IMR-90 (cell line): ENCODE measurements at regions not wholly inside any gene's neighbourhood (a gene's known extent, or its start where the extent isn't known, plus 50 kb on each side); places are given as distances from the start of the nearest gene placed in this dataset.

Experiments
- ATAC-seq: fragments of 200-7000 bp; cut with Tn5 transposase; 2 replicates; pipeline ENCODE4 v1.9.1; 2020; ENCODE audit warnings: low read depth, mild to moderate bottlenecking, moderate library complexity
- BruUV-seq: library from RNA; stranded (reverse); fragments of 400-500 nt; replicated peaks from 2 replicates; lab custom pipeline; 2021; lab: Mats Ljungman, UMichigan
- CTCF ChIA-PET: fragments of 300-600 bp; formaldehyde crosslinking; extraction: SDS; loops from one replicate; lab custom pipeline; 2021; ENCODE audit warnings: antibody characterized with exemption; lab: Yijun Ruan, JAX
- POLR2A ChIA-PET: fragments of 300-600 bp; sonication (Branson Sonifier 250); formaldehyde crosslinking; loops from one replicate; lab custom pipeline; 2022; ENCODE audit warnings: antibody characterized with exemption; ENCODE audit not compliant: unreplicated experiment; lab: Charles Lee
- DNase-seq: peaks from one replicate; pipeline ENCODE4 v3.0.0; 2013
- H2AFZ ChIP-seq: replicated peaks from 2 replicates; pipeline ENCODE3; 2013; ENCODE audit warnings: low read length, mild to moderate bottlenecking; ENCODE audit not compliant: poor library complexity
- H2AK5ac ChIP-seq: 2 replicates; pipeline ENCODE4 v1.6.1; 2013; ENCODE audit warnings: low read depth, low read length, inconsistent platforms
- H2AK9ac ChIP-seq: replicated peaks from 2 replicates; pipeline ENCODE3; 2013; ENCODE audit warnings: mild to moderate bottlenecking, low read depth, low read length, moderate library complexity; ENCODE audit not compliant: poor library complexity
- H2BK120ac ChIP-seq: 2 replicates; pipeline ENCODE4 v1.6.1; 2013; ENCODE audit warnings: low read depth, low read length, inconsistent platforms
- H2BK15ac ChIP-seq: 3 replicates; pipeline ENCODE4 v1.6.1; 2013; ENCODE audit warnings: low read depth, low read length, inconsistent platforms
- H2BK20ac ChIP-seq: 2 replicates; pipeline ENCODE4 v1.6.1; 2013; ENCODE audit warnings: low read depth, mild to moderate bottlenecking, inconsistent platforms, low read length, moderate library complexity
- H2BK5ac ChIP-seq: 2 replicates; pipeline ENCODE4 v1.6.1; 2013; ENCODE audit warnings: mild to moderate bottlenecking, low read depth, low read length, inconsistent platforms; ENCODE audit not compliant: poor library complexity, severe bottlenecking
- H3K14ac ChIP-seq: replicated peaks from 2 replicates; pipeline ENCODE4 v1.6.1; 2013; ENCODE audit warnings: low read depth, low read length, inconsistent platforms
- H3K18ac ChIP-seq: 2 replicates; pipeline ENCODE4 v1.6.1; 2013; ENCODE audit warnings: low read depth, low read length, control low read depth
- H3K23ac ChIP-seq: 2 replicates; pipeline ENCODE4 v1.6.1; 2013; ENCODE audit warnings: low read depth, low read length, inconsistent platforms
- H3K27ac ChIP-seq: 2 replicates; pipeline ENCODE4 v1.5.1; 2013; ENCODE audit warnings: mild to moderate bottlenecking, control low read depth, low read length; ENCODE audit not compliant: insufficient read depth
- H3K27me3 ChIP-seq: 2 replicates; pipeline ENCODE4 v1.6.1; 2013; ENCODE audit warnings: low read length; ENCODE audit not compliant: control insufficient read depth, insufficient read depth
- H3K36me3 ChIP-seq: 2 replicates; pipeline ENCODE4 v1.6.1; 2013; ENCODE audit warnings: low read length, mixed read lengths; ENCODE audit not compliant: control insufficient read depth, insufficient read depth
- H3K4ac ChIP-seq: 2 replicates; pipeline ENCODE4 v1.6.1; 2013; ENCODE audit warnings: low read depth, low read length, inconsistent platforms
- H3K4me1 ChIP-seq: 2 replicates; pipeline ENCODE4 v1.6.1; 2013; ENCODE audit warnings: low read length, mixed read lengths; ENCODE audit not compliant: control insufficient read depth, insufficient read depth
- H3K4me2 ChIP-seq: 2 replicates; pipeline ENCODE4 v1.6.1; 2013; ENCODE audit warnings: low read depth, mild to moderate bottlenecking, control low read depth, low read length, moderate library complexity
- H3K4me3 ChIP-seq: 2 replicates; pipeline ENCODE4 v1.5.1; 2013; ENCODE audit warnings: low read depth, mild to moderate bottlenecking, control low read depth, low read length, moderate library complexity; ENCODE audit not compliant: insufficient read depth
- H3K56ac ChIP-seq: 2 replicates; pipeline ENCODE4 v1.6.1; 2013; ENCODE audit warnings: low read length, inconsistent platforms; ENCODE audit not compliant: insufficient read depth; ENCODE audit errors: extremely low read depth
- H3K79me1 ChIP-seq, 2 experiments: 2 replicates each; pipeline ENCODE4 v1.6.1; 2013; ENCODE audit warnings: low read length in 2 of 2, inconsistent platforms in 1 of 2, low read depth in 1 of 2
- H3K9ac ChIP-seq: 2 replicates; pipeline ENCODE4 v1.6.1; 2013; ENCODE audit warnings: low read depth, low read length, control low read depth
- H3K9me1 ChIP-seq: 2 replicates; pipeline ENCODE4 v1.6.1; 2013; ENCODE audit warnings: low read length, inconsistent platforms; ENCODE audit not compliant: insufficient read depth
- H3K9me3 ChIP-seq: 2 replicates; pipeline ENCODE4 v1.6.1; 2013; ENCODE audit warnings: low read length; ENCODE audit not compliant: control insufficient read depth, insufficient read depth
- H4K20me1 ChIP-seq: 2 replicates; pipeline ENCODE4 v1.6.1; 2013; ENCODE audit warnings: low read length, inconsistent platforms; ENCODE audit not compliant: insufficient read depth
- H4K5ac ChIP-seq: 2 replicates; pipeline ENCODE4 v1.6.1; 2013; ENCODE audit warnings: mild to moderate bottlenecking, low read depth, low read length, control low read depth
- H4K8ac ChIP-seq, 2 experiments: 2 replicates each; pipeline ENCODE4 v1.6.1; 2013; ENCODE audit warnings: low read depth in 2 of 2, low read length in 2 of 2, control low read depth in 1 of 2, inconsistent platforms in 1 of 2
- H4K91ac ChIP-seq: 2 replicates; pipeline ENCODE4 v1.6.1; 2013; ENCODE audit warnings: low read depth, low read length, inconsistent platforms; ENCODE audit not compliant: insufficient read depth
- BHLHE40 ChIP-seq: fragments of 150-350 bp; IDR thresholded peaks from 2 replicates; pipeline ENCODE4 v1.6.1; 2016; ENCODE audit warnings: mild to moderate bottlenecking, low read depth, low read length
- CEBPB ChIP-seq: IDR thresholded peaks from 2 replicates; pipeline ENCODE4 v1.6.1; 2012; ENCODE audit warnings: low read depth, low read length, improper control_type of control experiment
- CHD1 ChIP-seq: IDR thresholded peaks from 2 replicates; pipeline ENCODE4 v1.6.1; 2012; ENCODE audit warnings: low read depth, low read length, improper control_type of control experiment
- FOS ChIP-seq: fragments of 150-350 bp; IDR thresholded peaks from 2 replicates; pipeline ENCODE4 v1.6.1; 2016; ENCODE audit warnings: low read depth, low read length
- MAFK ChIP-seq: IDR thresholded peaks from 2 replicates; pipeline ENCODE4 v1.6.1; 2012; ENCODE audit warnings: low read depth, low read length, improper control_type of control experiment
- MAZ ChIP-seq: IDR thresholded peaks from 2 replicates; pipeline ENCODE4 v1.6.1; 2012; ENCODE audit warnings: low read depth, mild to moderate bottlenecking, low read length, improper control_type of control experiment, moderate library complexity, borderline replicate concordance
- MXI1 ChIP-seq: IDR thresholded peaks from 2 replicates; pipeline ENCODE4 v1.6.1; 2012; ENCODE audit warnings: low read depth, mild to moderate bottlenecking, low read length, moderate library complexity, borderline replicate concordance
- NFE2L2 ChIP-seq: fragments of 150-350 bp; IDR thresholded peaks from 2 replicates; pipeline ENCODE4 v1.6.1; 2016; ENCODE audit warnings: low read depth, mild to moderate bottlenecking, low read length
- POLR2A ChIP-seq: IDR thresholded peaks from 2 replicates; pipeline ENCODE4 v1.6.1; 2012; ENCODE audit warnings: mild to moderate bottlenecking, low read depth, low read length
- RAD21 ChIP-seq: IDR thresholded peaks from 2 replicates; pipeline ENCODE4 v1.6.1; 2012; ENCODE audit warnings: low read length, improper control_type of control experiment
- RCOR1 ChIP-seq: IDR thresholded peaks from 2 replicates; pipeline ENCODE4 v1.6.1; 2012; ENCODE audit warnings: mild to moderate bottlenecking, low read length, improper control_type of control experiment; ENCODE audit not compliant: insufficient replicate concordance
- RFX5 ChIP-seq: IDR thresholded peaks from 2 replicates; pipeline ENCODE4 v1.8.0; 2012; ENCODE audit warnings: low read depth, mild to moderate bottlenecking, low read length, moderate library complexity
- SMC3 ChIP-seq: fragments of 150-350 bp; IDR thresholded peaks from 2 replicates; pipeline ENCODE4 v1.6.1; 2016; ENCODE audit warnings: low read depth, mild to moderate bottlenecking, antibody characterized with exemption, low read length, moderate library complexity
- WGBS, 2 experiments: methylation state at CpG; one replicate each; pipeline versions ENCODE4 v1.1.5 to v1.1.7; 2013; ENCODE audit warnings: missing lambda C conversion rate in 2 of 2; ENCODE audit not compliant: insufficient read length in 1 of 2; ENCODE audit errors: extremely low coverage in 2 of 2; 5-methylcytosine and 5-hydroxymethylcytosine counted together
- dilution Hi-C: fragments of 300-500 bp; cut with HindIII; formaldehyde crosslinking; loops from one replicate; pipeline ENCODE4 v1.14.3; 2018; ENCODE audit warnings: low sequenced_read_pairs; ENCODE audit not compliant: unreplicated experiment
- in situ Hi-C: fragments of 300-500 bp; cut with MboI; formaldehyde crosslinking; loops from 3 replicates; pipeline ENCODE4 v1.14.3; 2019; ENCODE audit warnings: low sequenced_read_pairs, inconsistent platforms, mixed read lengths
- intact Hi-C: fragments of 100-400 bp; cut with micrococcal nuclease; formaldehyde crosslinking; loops from 2 replicates; pipeline ENCODE4 v1.10.0; 2022
- TF ChIP-seq, protein P1 (sequence below): fragments of 150-350 bp; IDR thresholded peaks from 2 replicates; pipeline ENCODE4 v1.6.1; 2016; ENCODE audit warnings: low read depth, mild to moderate bottlenecking, low read length, moderate library complexity, borderline replicate concordance
- TF ChIP-seq, protein P2 (sequence below): conservative IDR thresholded peaks from 2 replicates; pipeline ENCODE4 v1.5.1; 2012; ENCODE audit warnings: mild to moderate bottlenecking, low read depth, low read length, improper control_type of control experiment
- TF ChIP-seq, protein P3 (sequence below): fragments of 150-350 bp; IDR thresholded peaks from 2 replicates; pipeline ENCODE4 v1.6.1; 2017; ENCODE audit warnings: mild to moderate bottlenecking, antibody characterized with exemption, low read length, low read depth

DNA sequence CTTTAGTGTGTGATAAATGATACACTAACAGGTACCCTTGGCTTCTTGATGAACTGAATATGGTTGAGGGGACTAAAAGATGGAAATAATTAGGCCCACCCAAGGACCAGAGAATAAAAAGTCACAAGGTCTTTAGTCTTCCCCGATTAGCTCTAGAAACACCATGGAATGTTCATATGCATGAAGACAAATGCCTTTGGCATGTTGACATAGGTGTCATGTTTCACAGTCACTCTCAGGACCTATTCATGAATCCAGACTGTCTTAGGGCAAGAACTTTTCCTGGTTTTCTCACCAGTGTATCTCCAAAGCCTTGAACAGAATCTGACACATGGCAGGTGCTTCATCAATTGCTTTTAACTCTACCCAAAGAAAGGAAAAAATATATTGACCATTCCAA is 412.8 kb downstream of the AJAP1 start:
- in situ Hi-C loops (no loop called here), dilution Hi-C loops (no loop called here), intact Hi-C loops (no loop called here)
- POLR2A ChIA-PET = no interaction called here
- H3K27me3 ChIP-seq = no peaks in the 10 kb centered on the region
- H2BK120ac ChIP-seq = no peak overlapping the region
- no peak overlapping the region for H2AFZ ChIP-seq
- H3K27ac ChIP-seq = no peak overlapping the region
- no peaks in the 10 kb centered on the region for H3K79me1 ChIP-seq
- no peaks in the 10 kb centered on the region for H4K20me1 ChIP-seq
- H3K14ac ChIP-seq = no peak overlapping the region
- no peak overlapping the region for H3K4me3 ChIP-seq
- CTCF ChIA-PET = no interaction called here
- no peak overlapping the region for H3K9ac ChIP-seq
- no TSS peak for BruUV-seq
- H3K4ac ChIP-seq = no peak overlapping the region
- no peak overlapping the region for H3K56ac ChIP-seq
- H3K9me1 ChIP-seq = no peaks in the 10 kb centered on the region
- H2AK5ac ChIP-seq = no peak overlapping the region
- H3K9me3 ChIP-seq = peaks cover 7% of the 10 kb centered on the region
- H3K4me1 ChIP-seq = no peaks in the 10 kb centered on the region
- no peak overlapping the region for H2BK20ac ChIP-seq
- ATAC-seq (no peak), DNase-seq (no peak)
- no peaks in the 10 kb centered on the region for H3K36me3 ChIP-seq
- H2BK5ac ChIP-seq = no peak overlapping the region
- WGBS, 2 experiments = no CpG with 5 or more reads among the region's 1 CpG
- no peak overlapping the region for H4K5ac ChIP-seq
- no peak overlapping the region for H4K8ac ChIP-seq
- H2AK9ac ChIP-seq = no peak overlapping the region
- no peak overlapping the region for H4K91ac ChIP-seq
- TF ChIP-seq MAFK (no peak), CEBPB (no peak), BHLHE40 (no peak), MAZ (no peak), SMC3 (no peak), FOS (no peak), NFE2L2 (no peak), RFX5 (no peak), MXI1 (no peak), RCOR1 (no peak), RAD21 (no peak), POLR2A (no peak), CHD1 (no peak)
- TF ChIP-seq, protein P1, sequence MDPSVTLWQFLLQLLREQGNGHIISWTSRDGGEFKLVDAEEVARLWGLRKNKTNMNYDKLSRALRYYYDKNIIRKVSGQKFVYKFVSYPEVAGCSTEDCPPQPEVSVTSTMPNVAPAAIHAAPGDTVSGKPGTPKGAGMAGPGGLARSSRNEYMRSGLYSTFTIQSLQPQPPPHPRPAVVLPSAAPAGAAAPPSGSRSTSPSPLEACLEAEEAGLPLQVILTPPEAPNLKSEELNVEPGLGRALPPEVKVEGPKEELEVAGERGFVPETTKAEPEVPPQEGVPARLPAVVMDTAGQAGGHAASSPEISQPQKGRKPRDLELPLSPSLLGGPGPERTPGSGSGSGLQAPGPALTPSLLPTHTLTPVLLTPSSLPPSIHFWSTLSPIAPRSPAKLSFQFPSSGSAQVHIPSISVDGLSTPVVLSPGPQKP = no peak
- TF ChIP-seq, protein P2, sequence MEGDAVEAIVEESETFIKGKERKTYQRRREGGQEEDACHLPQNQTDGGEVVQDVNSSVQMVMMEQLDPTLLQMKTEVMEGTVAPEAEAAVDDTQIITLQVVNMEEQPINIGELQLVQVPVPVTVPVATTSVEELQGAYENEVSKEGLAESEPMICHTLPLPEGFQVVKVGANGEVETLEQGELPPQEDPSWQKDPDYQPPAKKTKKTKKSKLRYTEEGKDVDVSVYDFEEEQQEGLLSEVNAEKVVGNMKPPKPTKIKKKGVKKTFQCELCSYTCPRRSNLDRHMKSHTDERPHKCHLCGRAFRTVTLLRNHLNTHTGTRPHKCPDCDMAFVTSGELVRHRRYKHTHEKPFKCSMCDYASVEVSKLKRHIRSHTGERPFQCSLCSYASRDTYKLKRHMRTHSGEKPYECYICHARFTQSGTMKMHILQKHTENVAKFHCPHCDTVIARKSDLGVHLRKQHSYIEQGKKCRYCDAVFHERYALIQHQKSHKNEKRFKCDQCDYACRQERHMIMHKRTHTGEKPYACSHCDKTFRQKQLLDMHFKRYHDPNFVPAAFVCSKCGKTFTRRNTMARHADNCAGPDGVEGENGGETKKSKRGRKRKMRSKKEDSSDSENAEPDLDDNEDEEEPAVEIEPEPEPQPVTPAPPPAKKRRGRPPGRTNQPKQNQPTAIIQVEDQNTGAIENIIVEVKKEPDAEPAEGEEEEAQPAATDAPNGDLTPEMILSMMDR = no peak
- TF ChIP-seq, protein P3, sequence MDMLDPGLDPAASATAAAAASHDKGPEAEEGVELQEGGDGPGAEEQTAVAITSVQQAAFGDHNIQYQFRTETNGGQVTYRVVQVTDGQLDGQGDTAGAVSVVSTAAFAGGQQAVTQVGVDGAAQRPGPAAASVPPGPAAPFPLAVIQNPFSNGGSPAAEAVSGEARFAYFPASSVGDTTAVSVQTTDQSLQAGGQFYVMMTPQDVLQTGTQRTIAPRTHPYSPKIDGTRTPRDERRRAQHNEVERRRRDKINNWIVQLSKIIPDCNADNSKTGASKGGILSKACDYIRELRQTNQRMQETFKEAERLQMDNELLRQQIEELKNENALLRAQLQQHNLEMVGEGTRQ = no peak
- no peak overlapping the region for H3K23ac ChIP-seq
- H2BK15ac ChIP-seq = no peak overlapping the region
- no peak overlapping the region for H3K18ac ChIP-seq
- H3K4me2 ChIP-seq = no peak overlapping the region
